Heart right ventricle (tissue), 16 donors: ENCODE measurements at regions not wholly inside any gene's neighbourhood (a gene's known extent, or its start where the extent isn't known, plus 50 kb on each side); places are given as distances from the start of the nearest gene placed in this dataset.
A peak's percentile ranks its signal among the peaks of the same experiment; 100 is the strongest.

ENCODE experiments used
- ATAC-seq, 8 donors: fragments of 200-7000 bp; cut with Tn5 transposase; one replicate each; pipeline ENCODE4 v1.9.1; 2020; ENCODE audit warnings: mild to moderate bottlenecking in 8 of 8, moderate library complexity in 8 of 8, moderate number of reproducible peaks in 1 of 8
- DNase-seq, 2 donors: peaks; one replicate each; pipeline ENCODE4 v3.0.0-alpha.2; 2020
- H3K27ac ChIP-seq, 10 donors: fragments of 200-600 bp; sonication (generic) in 2 of 10; one replicate each; pipeline versions ENCODE4 v1.5.0 to v1.8.0; 2020 to 2022; ENCODE audit warnings: mild to moderate bottlenecking in 3 of 10
- H3K27me3 ChIP-seq, 7 donors: fragments of 200-600 bp; one replicate each; pipeline ENCODE4 v1.8.0; 2021 to 2022; ENCODE audit warnings: mild to moderate bottlenecking in 2 of 7
- H3K36me3 ChIP-seq, 9 donors: fragments of 200-600 bp; sonication (generic) in 1 of 9; one replicate each; pipeline versions ENCODE4 v1.5.0 to v1.8.0; 2020 to 2022; ENCODE audit warnings: mild to moderate bottlenecking in 2 of 9
- H3K4me1 ChIP-seq, 9 donors: fragments of 200-600 bp; sonication (generic) in 1 of 9; one replicate each; pipeline versions ENCODE4 v1.5.0 to v1.8.0; 2020 to 2022; ENCODE audit warnings: mild to moderate bottlenecking in 4 of 9
- H3K4me3 ChIP-seq, 10 donors: fragments of 200-600 bp; sonication (generic) in 2 of 10; one replicate each; pipeline versions ENCODE4 v1.5.0 to v1.8.0; 2020 to 2022; ENCODE audit warnings: mild to moderate bottlenecking in 7 of 10, moderate library complexity in 2 of 10
- H3K9me3 ChIP-seq, 11 donors: fragments of 200-600 bp in 10 of 11; sonication (generic) in 2 of 11; one replicate each; pipeline versions ENCODE4 v1.5.0 to v1.8.0; 2013 to 2022; ENCODE audit warnings: mild to moderate bottlenecking in 2 of 11, control low read depth in 1 of 11, moderate library complexity in 1 of 11
- WGBS, 2 donors: extraction: QIAGEN DNeasy Blood & Tissue Kit; methylation state at CpG; one replicate each; pipeline ENCODE4 v1.1.7; 2013; ENCODE audit warnings: inconsistent platforms in 1 of 2; 5-methylcytosine and 5-hydroxymethylcytosine counted together
- intact Hi-C, 10 donors: fragments of 100-400 bp; cut with DNase I; formaldehyde crosslinking; loops; one replicate each; pipeline versions ENCODE4 v1.11.1 to v1.14.2; 2022
- TF ChIP-seq, protein P1 (sequence below), 9 donors: fragments of 200-600 bp; sonication (generic) in 2 of 9; IDR thresholded peaks; one replicate each; pipeline versions ENCODE4 v1.5.0 to v1.8.0; 2021 to 2022; ENCODE audit warnings: antibody characterized with exemption in 9 of 9, mild to moderate bottlenecking in 5 of 9, moderate library complexity in 1 of 9
- donor health status: Arrhythmogenic right ventricular cardiomyopathy.
- donor health status: ischemic (EF 13 %, LVEDD 7.1; RV severe dilation, severe dysfunction).
- donor health status: healthy with polysubstance abuse.
- donor health status: DM: no; HTN: yes; CAD: no.
- donor health status: DM: no; HTN: no; CAD: no.
- donor health status: ischemic (EF 25% LVEDD 6.9; RV normal size, moderate dysfunction).
- donor health status: ischemic (EF 25% LVEDD 5.7; RV mildly dilated, moderate dysfunction).
- donor health status: healthy.
- donor health status: DM: yes; HTN: yes; CAD: no.
- donor health status: Ischemic cardiomyopathy.
- donor health status: ischemic (EF 35%, LVEDD 5.7; RV mildly dilated, moderate dysfunction).
- donor health status: nonischemic (EF 11% LVEDD 7.7; RV severe dilation, severe dysfunction).
- donor health status: DM: yes; HTN: yes; CAD: no.
- donor health status: PGD.
- donor health status: ischemic (EF 29% LVEDD 5.4; RV normal size, mild dysfunction).
- donor health status: nonischemic (EF 23%, LVEDD 6.1; RV moderate dilation, normal function).

DNA sequence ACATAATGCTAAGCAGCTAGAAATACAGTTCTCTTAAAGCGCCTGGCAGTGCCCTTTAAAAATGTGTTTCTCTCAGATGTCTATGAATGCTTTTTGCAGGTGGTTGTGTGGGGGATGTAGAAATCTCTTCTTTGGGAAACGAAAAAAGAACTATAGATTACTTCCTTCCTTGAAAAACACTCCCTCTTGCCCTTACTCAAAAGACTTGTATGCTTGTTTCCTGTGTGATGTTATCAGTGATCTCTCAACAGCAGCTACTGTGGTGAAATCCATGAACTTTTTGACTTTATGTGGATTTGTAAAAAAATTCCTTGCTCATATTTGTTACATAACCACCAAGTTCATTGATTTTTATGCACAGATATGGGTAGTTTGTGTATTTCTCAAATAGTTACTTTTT, 916.5 kb downstream of the QKI start:
- H3K4me1 ChIP-seq: peaks cover 0 to 4% (median 0%) of the 10 kb centered on the region in 9 donors
- H3K27ac ChIP-seq: no peak overlapping the region
- DNase-seq (no peak), ATAC-seq (no peak)
- TF ChIP-seq, protein P1, sequence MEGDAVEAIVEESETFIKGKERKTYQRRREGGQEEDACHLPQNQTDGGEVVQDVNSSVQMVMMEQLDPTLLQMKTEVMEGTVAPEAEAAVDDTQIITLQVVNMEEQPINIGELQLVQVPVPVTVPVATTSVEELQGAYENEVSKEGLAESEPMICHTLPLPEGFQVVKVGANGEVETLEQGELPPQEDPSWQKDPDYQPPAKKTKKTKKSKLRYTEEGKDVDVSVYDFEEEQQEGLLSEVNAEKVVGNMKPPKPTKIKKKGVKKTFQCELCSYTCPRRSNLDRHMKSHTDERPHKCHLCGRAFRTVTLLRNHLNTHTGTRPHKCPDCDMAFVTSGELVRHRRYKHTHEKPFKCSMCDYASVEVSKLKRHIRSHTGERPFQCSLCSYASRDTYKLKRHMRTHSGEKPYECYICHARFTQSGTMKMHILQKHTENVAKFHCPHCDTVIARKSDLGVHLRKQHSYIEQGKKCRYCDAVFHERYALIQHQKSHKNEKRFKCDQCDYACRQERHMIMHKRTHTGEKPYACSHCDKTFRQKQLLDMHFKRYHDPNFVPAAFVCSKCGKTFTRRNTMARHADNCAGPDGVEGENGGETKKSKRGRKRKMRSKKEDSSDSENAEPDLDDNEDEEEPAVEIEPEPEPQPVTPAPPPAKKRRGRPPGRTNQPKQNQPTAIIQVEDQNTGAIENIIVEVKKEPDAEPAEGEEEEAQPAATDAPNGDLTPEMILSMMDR (IDR thresholded peaks at IDR 0.05): no peak
- intact Hi-C loops: no loop called here
- H3K4me3 ChIP-seq: no peak overlapping the region
- 44 to 53% methylated on average over 2 of the region's 2 CpGs for WGBS, 2 donors
- H3K9me3 ChIP-seq: peaks cover 0 to 3% (median 0%) of the 10 kb centered on the region in 11 donors
- no peaks in the 10 kb centered on the region for H3K27me3 ChIP-seq
- no peaks in the 10 kb centered on the region for H3K36me3 ChIP-seq

DNA sequence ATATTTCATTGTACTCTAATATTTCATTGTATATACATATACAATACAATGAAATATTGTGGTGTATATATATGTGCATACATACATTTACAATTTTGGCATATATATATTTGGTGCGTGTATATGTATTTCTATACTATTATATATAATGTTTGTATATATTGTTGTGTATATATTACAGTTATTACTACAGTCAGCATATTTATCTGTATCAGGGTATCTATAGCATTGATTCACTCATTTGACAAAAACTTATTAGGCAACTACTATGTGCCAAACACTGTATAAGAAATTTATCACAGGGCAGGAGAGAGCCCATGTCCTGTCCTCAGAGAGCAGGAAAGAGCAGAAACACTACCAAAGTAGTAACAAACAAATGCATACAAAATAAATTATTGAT, 910.6 kb downstream of the QKI start:
- intact Hi-C loops: no loop called here
- DNase-seq: no peak
- TF ChIP-seq, protein P1 (IDR thresholded peaks at IDR 0.05): no peak
- no peaks in the 10 kb centered on the region for H3K27me3 ChIP-seq
- peaks cover 0 to 20% (median 0%) of the 10 kb centered on the region in 11 donors for H3K9me3 ChIP-seq
- no peak overlapping the region for H3K4me3 ChIP-seq
- ATAC-seq: no peak
- WGBS, 2 donors: 95% methylated on average over 1 of the region's 1 CpG
- H3K36me3 ChIP-seq: no peaks in the 10 kb centered on the region
- peaks cover 0 to 11% (median 0%) of the 10 kb centered on the region in 9 donors for H3K4me1 ChIP-seq
- H3K27ac ChIP-seq: no peak overlapping the region

DNA sequence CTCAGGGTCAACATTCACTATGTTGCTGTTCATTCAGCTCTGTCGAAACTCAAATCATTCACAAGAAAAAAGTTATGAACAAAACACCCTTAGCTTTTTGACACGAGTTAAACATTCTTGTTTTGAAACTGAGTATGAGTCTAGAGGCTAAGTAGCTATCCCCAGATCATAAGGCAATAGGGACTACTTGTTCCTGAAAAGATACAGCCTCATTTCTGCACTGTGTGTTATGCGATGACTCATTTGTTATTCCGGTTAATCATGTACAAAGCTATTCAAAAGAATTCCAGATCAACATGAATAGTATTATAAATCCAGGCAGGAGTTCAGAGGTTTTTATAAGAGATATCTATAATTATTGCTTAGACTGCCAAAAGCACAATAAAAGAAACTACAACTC, 908.0 kb downstream of the QKI start:
- Histone ChIP-seq H3K4me1 (peaks cover 0 to 11% (median 0%) of the 10 kb centered on the region in 9 donors), H3K4me3 (no peak overlapping the region), H3K36me3 (no peaks in the 10 kb centered on the region), H3K27ac (peak overlapping the region in 9 of 10 donors; percentile 21 to 80 (median 60)), H3K9me3 (peaks cover 0 to 20% (median 4%) of the 10 kb centered on the region in 11 donors), H3K27me3 (no peaks in the 10 kb centered on the region)
- intact Hi-C loops: no loop called here
- WGBS, 2 donors: 40 to 52% methylated on average over 4 of the region's 4 CpGs
- ATAC-seq (peak; percentile 61 to 98 (median 92)), DNase-seq (no peak)
- TF ChIP-seq, protein P1 (IDR thresholded peaks at IDR 0.05): no peak

DNA sequence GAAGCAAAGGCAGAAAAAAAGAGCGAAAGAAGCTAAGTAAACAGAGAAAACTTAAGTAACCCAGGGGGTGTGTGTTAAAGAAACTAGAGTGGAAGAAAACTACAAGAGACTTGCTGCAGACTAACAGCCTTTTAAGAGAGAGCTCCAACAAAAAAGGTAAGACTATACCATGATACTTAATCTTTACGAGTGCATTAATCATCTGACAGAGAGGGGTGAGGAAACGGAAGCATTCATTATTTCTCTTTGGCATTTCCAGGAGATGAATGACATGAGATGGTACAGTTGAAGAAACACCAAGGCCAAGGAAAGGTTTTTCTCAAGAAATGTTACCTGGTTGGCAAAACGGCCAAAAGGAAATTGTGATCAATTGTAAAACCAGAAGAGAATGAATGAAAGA, 906.8 kb downstream of the QKI start:
- DNase-seq (no peak), ATAC-seq (no peak)
- Histone ChIP-seq H3K4me3 (no peak overlapping the region), H3K4me1 (peaks cover 0 to 11% (median 0%) of the 10 kb centered on the region in 9 donors), H3K27ac (no peak overlapping the region), H3K9me3 (peaks cover 0 to 19% (median 4%) of the 10 kb centered on the region in 11 donors), H3K36me3 (no peaks in the 10 kb centered on the region), H3K27me3 (no peaks in the 10 kb centered on the region)
- TF ChIP-seq, protein P1 (IDR thresholded peaks at IDR 0.05): no peak
- intact Hi-C loops: no loop called here
- WGBS, 2 donors: 94 to 95% methylated on average over 4 of the region's 4 CpGs
